KMS-11 (cell line): ENCODE measurements at regions not wholly inside any gene's neighbourhood (a gene's known extent, or its start where the extent isn't known, plus 50 kb on each side); places are given as distances from the start of the nearest gene placed in this dataset.

Source experiments
- H2AFZ ChIP-seq: fragments of 200-600 bp; sonication (generic); 2 replicates; pipeline ENCODE4 v1.6.1; 2016; ENCODE audit warnings: antibody characterized with exemption, mixed run types, low read depth
- H3K27ac ChIP-seq: fragments of 200-600 bp; sonication (generic); 2 replicates; pipeline ENCODE4 v1.6.1; 2016; ENCODE audit warnings: mild to moderate bottlenecking, mixed run types
- H3K27me3 ChIP-seq: fragments of 200-600 bp; sonication (generic); 2 replicates; pipeline ENCODE4 v1.6.1; 2017; ENCODE audit warnings: mild to moderate bottlenecking, low read depth, mixed run types, moderate library complexity; ENCODE audit not compliant: insufficient read depth
- H3K36me3 ChIP-seq: fragments of 200-600 bp; sonication (generic); 2 replicates; pipeline ENCODE4 v1.6.1; 2017; ENCODE audit warnings: mild to moderate bottlenecking, mixed run types; ENCODE audit not compliant: insufficient read depth
- H3K4me1 ChIP-seq: fragments of 200-600 bp; sonication (generic); 2 replicates; pipeline ENCODE4 v1.6.1; 2016; ENCODE audit warnings: mild to moderate bottlenecking, low read depth, mixed run types; ENCODE audit not compliant: poor library complexity, severe bottlenecking
- H3K4me2 ChIP-seq: fragments of 200-600 bp; sonication (generic); 2 replicates; pipeline ENCODE4 v1.7.0; 2016; ENCODE audit warnings: mild to moderate bottlenecking, mixed run types
- H3K4me3 ChIP-seq: fragments of 200-600 bp; sonication (generic); IDR thresholded peaks from 2 replicates; pipeline ENCODE4 v1.6.1; 2017; ENCODE audit warnings: low read depth, low read length, mixed read lengths; ENCODE audit not compliant: insufficient read depth
- H3K79me2 ChIP-seq: fragments of 200-600 bp; sonication (generic); 2 replicates; pipeline ENCODE4 v1.6.1; 2016; ENCODE audit warnings: low read depth, mixed run types; ENCODE audit not compliant: insufficient read depth
- H3K9ac ChIP-seq: fragments of 200-600 bp; sonication (generic); 2 replicates; pipeline ENCODE4 v1.6.1; 2016; ENCODE audit warnings: mild to moderate bottlenecking, mixed run types
- H4K20me1 ChIP-seq: fragments of 200-600 bp; sonication (generic); 2 replicates; pipeline ENCODE4 v1.6.1; 2016; ENCODE audit warnings: mild to moderate bottlenecking, mixed run types; ENCODE audit not compliant: insufficient read depth
- TF ChIP-seq, protein P1 (sequence below): fragments of 200-600 bp; sonication (generic); conservative IDR thresholded peaks from 2 replicates; pipeline ENCODE4 v1.6.1; 2017; ENCODE audit warnings: low read depth, mild to moderate bottlenecking, antibody characterized with exemption, low read length, moderate library complexity, mixed read lengths

- Histone ChIP-seq H3K9ac (no peak overlapping the region), H2AFZ (no peak overlapping the region), H4K20me1 (no peaks in the 10 kb centered on the region), H3K36me3 (no peaks in the 10 kb centered on the region), H3K4me3 (no peak overlapping the region), H3K27me3 (no peaks in the 10 kb centered on the region), H3K27ac (no peak overlapping the region), H3K4me2 (no peak overlapping the region), H3K4me1 (no peaks in the 10 kb centered on the region), H3K79me2 (no peaks in the 10 kb centered on the region)
- TF ChIP-seq, protein P1, sequence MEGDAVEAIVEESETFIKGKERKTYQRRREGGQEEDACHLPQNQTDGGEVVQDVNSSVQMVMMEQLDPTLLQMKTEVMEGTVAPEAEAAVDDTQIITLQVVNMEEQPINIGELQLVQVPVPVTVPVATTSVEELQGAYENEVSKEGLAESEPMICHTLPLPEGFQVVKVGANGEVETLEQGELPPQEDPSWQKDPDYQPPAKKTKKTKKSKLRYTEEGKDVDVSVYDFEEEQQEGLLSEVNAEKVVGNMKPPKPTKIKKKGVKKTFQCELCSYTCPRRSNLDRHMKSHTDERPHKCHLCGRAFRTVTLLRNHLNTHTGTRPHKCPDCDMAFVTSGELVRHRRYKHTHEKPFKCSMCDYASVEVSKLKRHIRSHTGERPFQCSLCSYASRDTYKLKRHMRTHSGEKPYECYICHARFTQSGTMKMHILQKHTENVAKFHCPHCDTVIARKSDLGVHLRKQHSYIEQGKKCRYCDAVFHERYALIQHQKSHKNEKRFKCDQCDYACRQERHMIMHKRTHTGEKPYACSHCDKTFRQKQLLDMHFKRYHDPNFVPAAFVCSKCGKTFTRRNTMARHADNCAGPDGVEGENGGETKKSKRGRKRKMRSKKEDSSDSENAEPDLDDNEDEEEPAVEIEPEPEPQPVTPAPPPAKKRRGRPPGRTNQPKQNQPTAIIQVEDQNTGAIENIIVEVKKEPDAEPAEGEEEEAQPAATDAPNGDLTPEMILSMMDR: no peak
These were observed 79.5 kb upstream of the SPON1 start for GRCh38 chr11:13883042-13883441.

DNA sequence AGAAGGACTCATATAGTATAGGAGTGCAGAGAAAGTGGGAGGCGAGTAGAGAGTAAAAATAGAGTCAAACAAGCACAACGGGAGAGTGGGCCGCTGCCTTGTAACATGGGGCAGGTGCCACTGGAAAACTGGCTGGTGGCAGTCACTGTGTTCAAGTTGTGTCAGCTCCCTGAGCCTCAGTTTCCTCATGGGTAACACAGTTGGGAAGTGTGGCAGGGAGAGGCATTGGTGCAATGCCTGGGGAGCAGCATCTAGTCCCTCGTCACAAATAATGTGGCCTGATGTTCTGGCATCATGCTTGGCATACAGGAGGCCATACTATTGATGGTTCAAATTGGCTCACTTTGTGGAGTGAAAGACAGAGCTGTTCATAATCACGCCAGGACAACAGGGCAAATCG, 78.9 kb upstream of the SPON1 start:
- Histone ChIP-seq H3K79me2 (no peaks in the 10 kb centered on the region), H3K36me3 (no peaks in the 10 kb centered on the region), H2AFZ (no peak overlapping the region), H3K9ac (no peak overlapping the region), H3K4me2 (no peak overlapping the region), H4K20me1 (no peaks in the 10 kb centered on the region), H3K27ac (no peak overlapping the region), H3K27me3 (no peaks in the 10 kb centered on the region), H3K4me3 (no peak overlapping the region), H3K4me1 (no peaks in the 10 kb centered on the region)
- TF ChIP-seq, protein P1: no peak

DNA sequence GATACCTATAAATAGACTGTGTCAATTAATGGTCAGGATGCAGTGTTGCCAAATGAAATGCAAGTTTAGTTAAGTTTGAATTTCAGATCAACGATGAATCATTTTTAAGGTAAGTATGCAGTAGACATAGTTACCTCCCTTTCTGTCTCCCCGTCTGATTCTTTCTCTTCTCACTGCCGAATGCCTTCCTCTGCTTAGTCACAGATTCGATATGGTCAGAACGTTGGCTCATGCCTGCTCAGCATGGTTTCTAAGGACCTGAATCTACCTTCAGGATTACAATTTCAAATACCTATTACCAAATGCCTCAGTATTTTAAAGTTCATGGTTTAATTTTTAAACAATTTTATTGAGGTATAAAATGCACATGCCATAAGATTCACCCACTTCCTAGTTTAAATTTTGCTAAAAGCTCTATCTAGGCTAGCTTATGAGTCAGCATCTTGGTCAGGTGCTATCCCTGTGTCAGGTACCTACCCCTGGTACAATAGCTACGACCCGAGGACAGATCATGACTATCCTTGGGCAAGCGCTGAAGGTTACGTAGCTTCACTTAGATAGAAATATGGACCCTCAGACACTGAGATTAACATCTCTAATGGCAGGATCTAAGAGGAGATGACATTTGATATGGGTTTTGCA, 78.2 kb upstream of the SPON1 start:
- Histone ChIP-seq H3K36me3 (no peaks in the 10 kb centered on the region), H3K4me2 (no peak overlapping the region), H4K20me1 (no peaks in the 10 kb centered on the region), H2AFZ (no peak overlapping the region), H3K4me1 (no peaks in the 10 kb centered on the region), H3K79me2 (no peaks in the 10 kb centered on the region), H3K4me3 (no peak overlapping the region), H3K27ac (no peak overlapping the region), H3K9ac (no peak overlapping the region), H3K27me3 (no peaks in the 10 kb centered on the region)
- TF ChIP-seq, protein P1: no peak

GRCh38 chr11:13885083-13885482, 77.4 kb upstream of the SPON1 start:
- H2AFZ ChIP-seq: no peak overlapping the region
- no peaks in the 10 kb centered on the region for H3K27me3 ChIP-seq

More at GRCh38 chr11:13885083-13885482, 77.4 kb upstream of the SPON1 start:
- no peak overlapping the region for H3K4me3 ChIP-seq
- H3K79me2 ChIP-seq: no peaks in the 10 kb centered on the region
- no peak overlapping the region for H3K9ac ChIP-seq
- no peak overlapping the region for H3K27ac ChIP-seq
- no peak overlapping the region for H3K4me2 ChIP-seq
- H4K20me1 ChIP-seq: no peaks in the 10 kb centered on the region
- TF ChIP-seq, protein P1: no peak
- no peaks in the 10 kb centered on the region for H3K36me3 ChIP-seq
- H3K4me1 ChIP-seq: no peaks in the 10 kb centered on the region
